K562 (cell line): ENCODE measurements at regions not wholly inside any gene's neighbourhood (a gene's known extent, or its start where the extent isn't known, plus 50 kb on each side); places are given as distances from the start of the nearest gene placed in this dataset.

Experiments used
- ATAC-seq: fragments of 200-7000 bp; cut with Tn5 transposase; 3 replicates; pipeline ENCODE4 v1.9.1; 2020; ENCODE audit warnings: moderate library complexity
- BruUV-seq: library from RNA; stranded (reverse); fragments of 400-500 nt; replicated peaks from 2 replicates; lab custom pipeline; 2021; lab: Mats Ljungman, UMichigan
- CTCF ChIA-PET: fragments of 300-600 bp; formaldehyde crosslinking; extraction: SDS; loops from one replicate; lab custom pipeline; 2021; ENCODE audit warnings: low intra/inter-chr PET ratio; lab: Yijun Ruan, JAX
- POLR2A ChIA-PET: fragments of 300-600, 350-650 bp; sonication (Branson Sonifier 250); formaldehyde crosslinking; extraction: SDS; loops from one replicate; lab custom pipeline; 2021; ENCODE audit warnings: antibody characterized with exemption, inconsistent platforms; lab: Yijun Ruan, JAX
- DNase-seq, 4 experiments: peaks; one replicate each; pipeline versions ENCODE4 v3.0.0 to v3.0.0-alpha.2; 2011 to 2018; ENCODE audit warnings: low spot score in 3 of 4, mixed read lengths in 3 of 4; ENCODE audit errors: extremely low read depth in 1 of 4
- FAIRE-seq: peaks from 2 replicates; lab custom pipeline; 2011; peaks lifted over from hg19 to GRCh38; lab: Jason Lieb, UNC
- H2AFZ ChIP-seq: 2 replicates; pipeline ENCODE4 v1.6.0; 2011; ENCODE audit warnings: low read depth, low read length, control low read depth, inconsistent platforms
- H3K27ac ChIP-seq: fragments of 200-600 bp; 3 replicates; pipeline ENCODE4 v1.8.0; 2011; ENCODE audit warnings: low read depth, mild to moderate bottlenecking, control low read depth, inconsistent platforms, low read length, moderate library complexity, mixed read lengths; ENCODE audit errors: extremely low read depth
- H3K27me3 ChIP-seq, 2 experiments: fragments of 300-600 bp in 1 of 2; 2 replicates in 1 of 2; 3 replicates in 1 of 2; pipeline versions ENCODE4 v1.6.0 to v1.8.0; 2011; ENCODE audit warnings: inconsistent platforms in 2 of 2, low read length in 2 of 2, mild to moderate bottlenecking in 1 of 2, mixed read lengths in 1 of 2, moderate library complexity in 1 of 2; ENCODE audit not compliant: control insufficient read depth in 2 of 2, insufficient read depth in 2 of 2
- H3K36me3 ChIP-seq: fragments of 300-600 bp; 3 replicates; pipeline ENCODE4 v1.8.0; 2011; ENCODE audit warnings: mild to moderate bottlenecking, low read length, inconsistent platforms; ENCODE audit not compliant: control insufficient read depth, insufficient read depth
- H3K4me1 ChIP-seq, 2 experiments: fragments of 200-600 bp in 1 of 2; replicated peaks in 1 of 2; 2 replicates in 1 of 2; 3 replicates in 1 of 2; pipeline versions ENCODE4 v1.5.1 to v1.8.0; 2011; ENCODE audit warnings: inconsistent platforms in 2 of 2, low read length in 2 of 2, mild to moderate bottlenecking in 1 of 2, mixed read lengths in 1 of 2, moderate library complexity in 1 of 2; ENCODE audit not compliant: control insufficient read depth in 2 of 2, insufficient read depth in 2 of 2
- H3K4me2 ChIP-seq: 2 replicates; pipeline ENCODE4 v1.6.1; 2011; ENCODE audit warnings: low read length, control low read depth, inconsistent platforms, mixed read lengths; ENCODE audit not compliant: insufficient read depth
- H3K4me3 ChIP-seq: fragments of 200-600 bp; sonication (generic), shearing (Covaris generic); 2 replicates; pipeline ENCODE4 v1.5.1; 2016; ENCODE audit warnings: control low read depth, inconsistent platforms
- H3K79me2 ChIP-seq: fragments of 200-600 bp; 3 replicates; pipeline ENCODE4 v1.8.0; 2011; ENCODE audit warnings: low read length, inconsistent platforms; ENCODE audit not compliant: control insufficient read depth, insufficient read depth
- H3K9ac ChIP-seq, 2 experiments: 2 replicates each; pipeline versions ENCODE4 v1.6.0 to v1.6.1; 2011; ENCODE audit warnings: low read depth in 2 of 2, low read length in 2 of 2, control low read depth in 1 of 2, inconsistent platforms in 1 of 2, mild to moderate bottlenecking in 1 of 2, mixed read lengths in 1 of 2; ENCODE audit not compliant: insufficient read depth in 1 of 2
- H3K9me1 ChIP-seq: one replicate; pipeline ENCODE4 v1.6.0; 2011; ENCODE audit warnings: inconsistent platforms, mild to moderate bottlenecking, low read length, moderate library complexity; ENCODE audit not compliant: control insufficient read depth, insufficient read depth
- H3K9me3 ChIP-seq: replicated peaks from 2 replicates; pipeline ENCODE4 v1.5.1; 2011; ENCODE audit warnings: low read depth, low read length, inconsistent platforms; ENCODE audit not compliant: control insufficient read depth, insufficient read depth
- H4K20me1 ChIP-seq: replicated peaks from 2 replicates; pipeline ENCODE4 v1.6.1; 2011; ENCODE audit warnings: low read length, inconsistent platforms, mixed read lengths; ENCODE audit not compliant: control insufficient read depth, insufficient read depth
- CCAR2 ChIP-seq: fragments of 200-400 bp; formaldehyde crosslinking; IDR thresholded peaks from 2 replicates; pipeline ENCODE4 v1.6.1; 2017; ENCODE audit warnings: mild to moderate bottlenecking, low read depth, low read length
- CHD4 ChIP-seq: fragments of 200-600 bp; sonication (generic); IDR thresholded peaks from 3 replicates; pipeline ENCODE4 v1.6.1; 2012; ENCODE audit warnings: low read depth, mild to moderate bottlenecking, mixed read lengths, low read length, inconsistent platforms; ENCODE audit not compliant: insufficient read depth, insufficient replicate concordance, poor library complexity, severe bottlenecking
- KDM1A ChIP-seq, 2 experiments: fragments of 450-650 bp; IDR thresholded peaks; 2 replicates each; pipeline ENCODE4 v1.6.1; 2016; ENCODE audit warnings: mild to moderate bottlenecking in 2 of 2
- MED1 ChIP-seq: sonication (generic); formaldehyde crosslinking; IDR thresholded peaks from 2 replicates; pipeline ENCODE4 v1.8.1; 2023; ENCODE audit warnings: missing genetic modification reagents, borderline replicate concordance
- NFIC ChIP-seq: fragments of 450-650 bp; IDR thresholded peaks from 2 replicates; pipeline ENCODE4 v1.6.1; 2017; ENCODE audit warnings: mild to moderate bottlenecking, inconsistent platforms
- STAT5B ChIP-seq: fragments of 250-450 bp; sonication (Bioruptor Pico); IDR thresholded peaks from 2 replicates; pipeline ENCODE4 v1.8.0; 2021; ENCODE audit warnings: mild to moderate bottlenecking, inconsistent platforms
- ZNF253 ChIP-seq: fragments of 250-450 bp; sonication (Bioruptor Pico); conservative IDR thresholded peaks from 2 replicates; pipeline ENCODE4 v1.6.1; 2021; ENCODE audit warnings: mild to moderate bottlenecking
- WGBS: fragments of 100-300 bp; shearing (Covaris generic); methylation state at CpG from one replicate; pipeline ENCODE4 v1.1.6; 2016; ENCODE audit warnings: low coverage, mixed read lengths; ENCODE audit not compliant: insufficient coverage; ENCODE audit errors: missing lambda C conversion rate; 5-methylcytosine and 5-hydroxymethylcytosine counted together
- in situ Hi-C: fragments of 300-500 bp; cut with MboI; formaldehyde crosslinking; loops from 4 replicates; pipeline ENCODE4 v1.15.0; 2018; ENCODE audit warnings: inconsistent platforms, mixed read lengths
- intact Hi-C: fragments of 100-400 bp; cut with micrococcal nuclease; formaldehyde crosslinking; loops from 2 replicates; pipeline ENCODE4 v1.14.2; 2022
- TF ChIP-seq, protein P1 (sequence below): fragments of 250-450 bp; sonication (Bioruptor Pico); IDR thresholded peaks from 2 replicates; pipeline ENCODE4 v1.8.0; 2021; ENCODE audit warnings: borderline replicate concordance, mild to moderate bottlenecking, moderate library complexity; ENCODE audit not compliant: poor library complexity, severe bottlenecking
- TF ChIP-seq, protein P2 (sequence below): sonication (generic); formaldehyde crosslinking; IDR thresholded peaks from 2 replicates; pipeline ENCODE4 v1.8.1; 2022; ENCODE audit warnings: missing genetic modification reagents
- TF ChIP-seq, protein P3 (sequence below): sonication (generic); formaldehyde crosslinking; IDR thresholded peaks from 2 replicates; pipeline ENCODE4 v1.8.1; 2023; ENCODE audit warnings: mild to moderate bottlenecking, missing genetic modification reagents

DNA sequence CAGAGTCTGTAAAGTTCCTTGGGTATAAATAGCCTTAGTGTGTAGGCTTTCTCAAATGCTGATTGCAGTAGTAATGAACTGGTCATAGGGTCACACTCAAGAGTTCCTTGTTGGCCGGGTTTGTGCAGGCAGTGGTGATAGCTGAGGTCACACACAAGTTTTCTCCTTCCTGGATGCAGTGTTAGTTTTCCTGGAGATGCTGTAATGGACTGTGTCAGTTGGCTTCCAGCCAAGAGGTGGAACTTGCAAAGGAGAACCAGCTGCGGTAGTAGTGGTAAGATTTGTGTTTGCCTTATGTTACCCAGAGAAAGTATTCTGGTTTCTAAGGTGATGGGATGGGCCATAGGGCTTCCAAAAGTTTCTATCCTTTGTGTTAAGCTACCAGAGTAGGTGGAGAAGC is 409.8 kb upstream of the FRG1 start:
- Histone ChIP-seq H3K36me3 (no peaks in the 10 kb centered on the region), H3K79me2 (no peaks in the 10 kb centered on the region), H3K9ac (no peak overlapping the region), H3K27ac (no peak overlapping the region), H3K4me1 (no peaks in the 10 kb centered on the region), H3K4me3 (no peak overlapping the region), H3K4me2 (no peak overlapping the region), H2AFZ (no peak overlapping the region), H3K27me3 (no peaks in the 10 kb centered on the region), H3K9me1 (no peaks in the 10 kb centered on the region), H4K20me1 (no peaks in the 10 kb centered on the region), H3K9me3 (peaks cover 2% of the 10 kb centered on the region; the same call in 1 of the 2 replicates)
- CTCF ChIA-PET: no interaction called here
- FAIRE-seq (no peak), DNase-seq (no peak), ATAC-seq (no peak)
- TF ChIP-seq ZNF253: no peak
- no peak for TF ChIP-seq CCAR2
- TF ChIP-seq, protein P1, sequence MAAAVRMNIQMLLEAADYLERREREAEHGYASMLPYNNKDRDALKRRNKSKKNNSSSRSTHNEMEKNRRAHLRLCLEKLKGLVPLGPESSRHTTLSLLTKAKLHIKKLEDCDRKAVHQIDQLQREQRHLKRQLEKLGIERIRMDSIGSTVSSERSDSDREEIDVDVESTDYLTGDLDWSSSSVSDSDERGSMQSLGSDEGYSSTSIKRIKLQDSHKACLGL (CRISPR knock-in tag): no peak
- peak; percentile 38; the same call in 1 of the 2 replicates for TF ChIP-seq NFIC
- 7% methylated on average over 2 of the region's 2 CpGs for WGBS
- in situ Hi-C loops (no loop called here), intact Hi-C loops (no loop called here)
- POLR2A ChIA-PET: no interaction called here
- no TSS peak for BruUV-seq

DNA sequence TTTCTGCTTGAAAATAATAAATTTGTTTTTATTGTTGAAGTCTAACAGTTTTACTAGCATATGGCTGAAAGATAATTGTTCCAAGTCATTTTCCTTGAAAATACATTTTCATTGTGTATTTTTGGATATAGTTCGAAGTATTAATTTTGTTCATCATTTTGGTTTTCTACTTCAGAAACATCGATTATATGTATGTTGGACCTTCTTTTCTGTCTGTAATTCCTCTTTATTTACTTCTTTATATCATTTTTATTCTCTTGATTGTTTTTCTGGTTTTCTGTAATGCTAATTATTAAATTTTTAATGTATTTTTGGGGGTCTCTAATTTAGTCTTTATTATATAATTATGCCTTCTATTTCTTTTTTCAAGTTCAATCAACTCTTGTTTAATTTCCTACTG is 407.1 kb upstream of the FRG1 start:
- Histone ChIP-seq H4K20me1 (no peaks in the 10 kb centered on the region), H3K4me2 (no peak overlapping the region), H2AFZ (no peak overlapping the region), H3K27me3 (no peaks in the 10 kb centered on the region), H3K9me3 (peaks cover 2% of the 10 kb centered on the region), H3K79me2 (no peaks in the 10 kb centered on the region), H3K9me1 (no peaks in the 10 kb centered on the region), H3K36me3 (no peaks in the 10 kb centered on the region), H3K4me1 (no peaks in the 10 kb centered on the region), H3K4me3 (no peak overlapping the region), H3K27ac (no peak overlapping the region), H3K9ac (no peak overlapping the region)
- DNase-seq (no peak), ATAC-seq (no peak), FAIRE-seq (no peak)
- no peak for TF ChIP-seq MED1 (CRISPR knock-in tag)
- no peak for TF ChIP-seq CHD4
- no peak for TF ChIP-seq KDM1A (IDR thresholded peaks at IDR 0.05)
- TF ChIP-seq, protein P2, sequence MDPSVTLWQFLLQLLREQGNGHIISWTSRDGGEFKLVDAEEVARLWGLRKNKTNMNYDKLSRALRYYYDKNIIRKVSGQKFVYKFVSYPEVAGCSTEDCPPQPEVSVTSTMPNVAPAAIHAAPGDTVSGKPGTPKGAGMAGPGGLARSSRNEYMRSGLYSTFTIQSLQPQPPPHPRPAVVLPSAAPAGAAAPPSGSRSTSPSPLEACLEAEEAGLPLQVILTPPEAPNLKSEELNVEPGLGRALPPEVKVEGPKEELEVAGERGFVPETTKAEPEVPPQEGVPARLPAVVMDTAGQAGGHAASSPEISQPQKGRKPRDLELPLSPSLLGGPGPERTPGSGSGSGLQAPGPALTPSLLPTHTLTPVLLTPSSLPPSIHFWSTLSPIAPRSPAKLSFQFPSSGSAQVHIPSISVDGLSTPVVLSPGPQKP: no peak
- TF ChIP-seq, protein P3, sequence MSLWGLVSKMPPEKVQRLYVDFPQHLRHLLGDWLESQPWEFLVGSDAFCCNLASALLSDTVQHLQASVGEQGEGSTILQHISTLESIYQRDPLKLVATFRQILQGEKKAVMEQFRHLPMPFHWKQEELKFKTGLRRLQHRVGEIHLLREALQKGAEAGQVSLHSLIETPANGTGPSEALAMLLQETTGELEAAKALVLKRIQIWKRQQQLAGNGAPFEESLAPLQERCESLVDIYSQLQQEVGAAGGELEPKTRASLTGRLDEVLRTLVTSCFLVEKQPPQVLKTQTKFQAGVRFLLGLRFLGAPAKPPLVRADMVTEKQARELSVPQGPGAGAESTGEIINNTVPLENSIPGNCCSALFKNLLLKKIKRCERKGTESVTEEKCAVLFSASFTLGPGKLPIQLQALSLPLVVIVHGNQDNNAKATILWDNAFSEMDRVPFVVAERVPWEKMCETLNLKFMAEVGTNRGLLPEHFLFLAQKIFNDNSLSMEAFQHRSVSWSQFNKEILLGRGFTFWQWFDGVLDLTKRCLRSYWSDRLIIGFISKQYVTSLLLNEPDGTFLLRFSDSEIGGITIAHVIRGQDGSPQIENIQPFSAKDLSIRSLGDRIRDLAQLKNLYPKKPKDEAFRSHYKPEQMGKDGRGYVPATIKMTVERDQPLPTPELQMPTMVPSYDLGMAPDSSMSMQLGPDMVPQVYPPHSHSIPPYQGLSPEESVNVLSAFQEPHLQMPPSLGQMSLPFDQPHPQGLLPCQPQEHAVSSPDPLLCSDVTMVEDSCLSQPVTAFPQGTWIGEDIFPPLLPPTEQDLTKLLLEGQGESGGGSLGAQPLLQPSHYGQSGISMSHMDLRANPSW (CRISPR knock-in tag): no peak
- no peak for TF ChIP-seq STAT5B
- 0% methylated on average over 2 of the region's 2 CpGs for WGBS
- BruUV-seq: no TSS peak
- ChIA-PET POLR2A (no interaction called here), CTCF (no interaction called here)
- in situ Hi-C loops (no loop called here), intact Hi-C loops (no loop called here)
